CD4-positive, alpha-beta T cell treated with Interleukin-17A for 1 hour (primary cell): ENCODE measurements at regions not wholly inside any gene's neighbourhood (a gene's known extent, or its start where the extent isn't known, plus 50 kb on each side); places are given as distances from the start of the nearest gene placed in this dataset.

Experiments used
- DNase-seq: peaks from one replicate; pipeline ENCODE4 v3.0.0-alpha.2; 2020

- no peak for DNase-seq
Measured at GRCh38 chr13:104057861-104058260, 991.6 kb upstream of the SLC10A2 start.

- DNase-seq: no peak
Measured at GRCh38 chr13:104045907-104046306, 979.7 kb upstream of the SLC10A2 start.

GRCh38 chr13:104043184-104043583 is 977.0 kb upstream of the SLC10A2 start:
- DNase-seq: no peak

GRCh38 chr13:104034891-104035290 is 968.7 kb upstream of the SLC10A2 start:
- no peak for DNase-seq

- DNase-seq: no peak
Measured at GRCh38 chr13:104025303-104025702, 959.1 kb upstream of the SLC10A2 start.

- DNase-seq: no peak
Measured at GRCh38 chr13:104024416-104025170, 958.4 kb upstream of the SLC10A2 start.

DNA sequence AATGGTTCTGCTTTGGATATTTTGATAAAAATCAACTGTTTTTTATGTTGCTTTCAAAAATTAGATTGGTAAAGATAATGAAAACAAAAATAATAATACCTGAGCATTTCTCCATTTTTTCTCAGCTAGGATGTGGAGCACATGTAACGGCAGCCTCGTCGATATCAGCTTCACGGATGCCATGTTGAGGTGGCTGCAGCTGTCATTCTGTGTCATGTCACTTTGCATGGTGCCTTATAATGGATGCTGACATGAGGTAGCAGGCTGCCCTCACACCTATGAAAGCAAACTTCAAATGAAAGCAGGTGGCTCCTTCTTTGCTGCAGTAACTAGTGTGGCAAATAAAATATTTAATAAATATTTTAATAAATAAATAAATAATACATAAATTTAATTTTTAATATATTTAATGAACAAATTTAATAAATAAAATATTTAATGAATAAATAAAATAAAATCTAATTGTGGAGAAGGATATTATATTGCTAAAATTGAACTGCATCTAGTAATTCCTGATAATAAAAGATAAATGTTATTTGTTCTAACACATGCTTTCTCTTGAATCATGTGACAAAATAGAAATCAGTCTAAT is 955.7 kb upstream of the SLC10A2 start:
- no peak for DNase-seq

DNA sequence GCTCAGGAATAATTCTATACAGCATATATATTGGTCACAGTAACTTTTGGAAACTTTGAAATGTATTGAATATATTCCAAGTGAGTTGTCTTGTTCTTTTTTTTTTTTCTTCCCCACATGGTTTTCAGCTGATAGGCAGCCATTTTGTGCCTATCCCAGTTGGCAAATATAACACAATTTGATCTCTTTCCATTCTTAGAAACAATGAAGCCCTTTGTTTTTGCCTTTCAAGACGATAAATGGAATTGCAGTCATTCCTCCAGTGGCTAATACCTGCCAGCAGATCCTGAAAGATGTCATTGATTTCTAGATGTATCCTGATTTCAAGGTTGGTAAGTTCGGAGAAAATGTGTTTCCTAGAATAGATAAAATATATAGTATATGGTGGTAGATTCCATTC is 951.1 kb upstream of the SLC10A2 start:
- no peak for DNase-seq

GRCh38 chr13:104015646-104016396 is 949.6 kb upstream of the SLC10A2 start:
- no peak for DNase-seq

- DNase-seq: no peak
Measured at GRCh38 chr13:104014803-104015645, 948.8 kb upstream of the SLC10A2 start.

GRCh38 chr13:104011505-104012241 is 945.5 kb upstream of the SLC10A2 start:
- no peak for DNase-seq

- DNase-seq: no peak
Measured at GRCh38 chr13:104008541-104009435, 942.6 kb upstream of the SLC10A2 start.

GRCh38 chr13:104008075-104008474 is 941.9 kb upstream of the SLC10A2 start:
- DNase-seq: no peak

DNA sequence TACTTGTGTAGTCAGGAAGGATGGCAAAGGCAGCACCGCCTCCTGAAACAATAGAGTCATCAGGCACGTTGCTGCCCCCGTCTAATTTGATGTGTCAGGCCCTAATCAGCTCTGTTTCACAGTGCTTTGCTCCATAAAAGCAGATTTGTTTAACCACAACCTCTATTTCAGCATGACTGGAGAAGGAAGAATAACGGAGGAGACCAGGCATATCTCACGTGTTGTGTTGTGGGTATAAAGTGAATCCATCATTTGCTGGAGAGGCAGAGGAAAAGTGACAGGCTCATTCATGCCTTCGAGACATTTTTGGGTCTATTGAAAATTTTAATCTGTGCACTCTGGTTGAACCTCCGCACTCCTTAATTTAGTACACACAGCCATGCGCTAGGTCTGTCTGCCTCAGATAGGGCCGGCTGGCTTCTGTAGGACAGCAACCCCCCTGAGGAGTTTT is 940.4 kb upstream of the SLC10A2 start:
- DNase-seq: no peak

- DNase-seq: no peak
Measured at GRCh38 chr13:104004572-104004971, 938.4 kb upstream of the SLC10A2 start.

GRCh38 chr13:104002216-104002615 is 936.0 kb upstream of the SLC10A2 start:
- DNase-seq: no peak

GRCh38 chr13:104001766-104002165 is 935.5 kb upstream of the SLC10A2 start:
- no peak for DNase-seq

DNA sequence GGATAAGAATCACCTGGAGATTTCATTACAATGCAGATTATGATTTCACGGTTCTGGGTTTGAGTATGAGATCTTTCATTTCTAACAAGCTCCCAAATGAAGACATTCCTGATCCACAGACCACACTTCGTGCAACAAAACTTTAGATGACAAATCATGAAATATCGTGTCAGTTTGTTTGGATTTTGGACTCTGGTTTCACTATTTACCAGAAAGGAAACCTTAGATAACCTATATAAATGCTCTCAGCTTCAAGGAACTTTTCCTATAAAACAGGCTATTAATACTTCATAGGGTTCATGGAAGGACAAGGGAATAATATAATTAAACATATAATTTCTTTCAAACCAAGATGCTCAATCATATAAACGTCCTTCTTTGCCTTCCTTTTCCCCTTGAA is 930.5 kb upstream of the SLC10A2 start:
- DNase-seq: no peak

GRCh38 chr13:103983948-103984347 is 917.7 kb upstream of the SLC10A2 start:
- no peak for DNase-seq

- DNase-seq: no peak
Measured at GRCh38 chr13:103976371-103976770, 910.2 kb upstream of the SLC10A2 start.

DNA sequence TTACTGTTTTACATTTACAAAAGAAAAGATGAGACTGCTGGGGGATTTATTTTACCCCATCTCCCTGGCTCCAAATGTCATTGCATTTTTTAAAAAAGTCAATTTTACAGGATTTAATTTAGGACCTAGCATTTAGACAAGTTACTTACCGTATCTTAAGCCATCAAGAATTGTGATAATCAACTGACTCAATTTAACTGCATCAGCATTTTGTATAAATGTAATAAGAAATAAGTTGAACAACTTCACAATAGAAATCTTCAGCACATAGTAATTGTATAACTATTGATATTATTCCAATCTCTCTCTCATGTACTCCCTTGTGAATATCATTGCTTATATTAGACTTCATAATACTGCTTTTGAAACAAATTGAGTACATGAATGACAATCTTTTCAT is 907.5 kb upstream of the SLC10A2 start:
- no peak for DNase-seq
